AG09319 (cell line): ENCODE measurements at regions not wholly inside any gene's neighbourhood (a gene's known extent, or its start where the extent isn't known, plus 50 kb on each side); places are given as distances from the start of the nearest gene placed in this dataset.
"Not testable (repeated sequence)": the region's sequence is repeated elsewhere in the genome, so short reads cannot be mapped to it uniquely, and the experiment has no call there.

Experiments used
- DNase-seq: peaks from one replicate; pipeline ENCODE4 v3.0.0-alpha.2; 2010; ENCODE audit warnings: low read depth; ENCODE audit errors: extremely low read depth
- TF ChIP-seq, protein P1 (sequence below): IDR thresholded peaks from 2 replicates; pipeline ENCODE4 v1.5.1; 2011; ENCODE audit warnings: low read depth, mild to moderate bottlenecking, inconsistent platforms, low read length, moderate library complexity

DNA sequence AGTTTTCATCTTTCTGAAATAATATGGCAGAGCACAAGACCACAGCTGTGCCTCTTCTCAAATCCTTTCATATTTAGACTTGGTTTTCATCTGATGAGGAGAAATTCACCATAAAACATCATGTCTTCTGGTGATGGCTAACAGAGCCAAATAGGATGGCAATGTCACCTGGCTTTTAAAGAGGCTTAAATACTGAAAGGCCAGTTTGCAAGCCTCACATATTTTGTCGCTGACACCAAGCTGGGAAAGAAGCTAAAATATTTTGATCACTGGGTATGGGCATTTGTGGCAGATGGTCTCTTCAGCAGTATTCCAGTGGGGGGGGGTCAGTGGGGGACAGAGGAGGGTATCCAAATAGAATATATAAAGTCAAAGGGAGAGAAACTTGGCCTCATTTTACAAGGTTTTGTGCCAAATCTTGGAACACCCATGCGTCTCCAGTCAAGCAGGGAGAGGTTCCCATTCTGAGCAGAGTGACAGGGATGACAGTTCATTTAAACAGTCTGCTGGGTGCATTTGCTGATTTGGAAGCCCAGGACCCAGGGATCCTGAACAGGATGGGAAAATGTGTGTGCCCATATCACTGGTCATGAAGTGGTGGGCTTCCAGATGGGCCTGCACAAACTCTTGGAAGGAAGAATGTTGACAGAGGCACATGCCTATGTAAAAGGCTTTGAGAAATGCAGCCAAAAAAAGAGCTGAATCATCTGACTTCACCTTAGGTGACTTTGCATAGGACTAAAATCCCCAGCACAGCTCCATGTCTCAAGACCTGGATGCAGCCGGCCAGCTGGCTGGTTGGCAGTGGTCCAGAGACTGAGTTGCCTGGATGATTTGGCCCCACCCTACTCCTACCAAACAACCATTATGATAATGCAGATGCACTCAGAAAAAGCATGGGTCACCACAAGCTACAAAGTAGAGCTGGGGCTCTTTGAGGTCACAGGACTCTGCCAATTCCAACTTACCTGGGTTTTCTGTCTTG is 484.4 kb upstream of the NR3C2 start:
- TF ChIP-seq, protein P1, sequence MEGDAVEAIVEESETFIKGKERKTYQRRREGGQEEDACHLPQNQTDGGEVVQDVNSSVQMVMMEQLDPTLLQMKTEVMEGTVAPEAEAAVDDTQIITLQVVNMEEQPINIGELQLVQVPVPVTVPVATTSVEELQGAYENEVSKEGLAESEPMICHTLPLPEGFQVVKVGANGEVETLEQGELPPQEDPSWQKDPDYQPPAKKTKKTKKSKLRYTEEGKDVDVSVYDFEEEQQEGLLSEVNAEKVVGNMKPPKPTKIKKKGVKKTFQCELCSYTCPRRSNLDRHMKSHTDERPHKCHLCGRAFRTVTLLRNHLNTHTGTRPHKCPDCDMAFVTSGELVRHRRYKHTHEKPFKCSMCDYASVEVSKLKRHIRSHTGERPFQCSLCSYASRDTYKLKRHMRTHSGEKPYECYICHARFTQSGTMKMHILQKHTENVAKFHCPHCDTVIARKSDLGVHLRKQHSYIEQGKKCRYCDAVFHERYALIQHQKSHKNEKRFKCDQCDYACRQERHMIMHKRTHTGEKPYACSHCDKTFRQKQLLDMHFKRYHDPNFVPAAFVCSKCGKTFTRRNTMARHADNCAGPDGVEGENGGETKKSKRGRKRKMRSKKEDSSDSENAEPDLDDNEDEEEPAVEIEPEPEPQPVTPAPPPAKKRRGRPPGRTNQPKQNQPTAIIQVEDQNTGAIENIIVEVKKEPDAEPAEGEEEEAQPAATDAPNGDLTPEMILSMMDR: no peak
- DNase-seq: no peak

DNA sequence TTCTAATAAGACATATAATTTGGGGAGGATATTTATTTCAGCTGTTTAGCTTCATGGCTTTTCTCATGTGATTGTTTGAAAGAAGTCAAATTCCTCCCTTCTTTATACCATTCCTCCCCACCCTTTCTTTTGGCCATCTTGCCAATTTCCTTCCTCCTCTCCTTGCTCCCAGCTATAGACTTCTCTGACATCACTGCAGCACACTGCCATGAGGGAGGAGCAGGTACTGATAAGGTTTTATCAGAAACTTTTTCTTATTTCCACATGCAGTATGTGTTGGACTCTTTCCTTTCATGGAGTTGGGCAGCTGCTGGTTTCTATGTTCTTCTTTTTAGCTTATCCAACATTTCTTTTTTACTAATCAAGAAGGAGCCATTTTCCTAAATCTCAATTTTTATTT is 481.7 kb upstream of the NR3C2 start:
- TF ChIP-seq, protein P1: no peak
- no peak for DNase-seq

GRCh38 chr4:148922497-148922896 is 480.3 kb upstream of the NR3C2 start:
- TF ChIP-seq, protein P1: no peak
- no peak for DNase-seq

DNA sequence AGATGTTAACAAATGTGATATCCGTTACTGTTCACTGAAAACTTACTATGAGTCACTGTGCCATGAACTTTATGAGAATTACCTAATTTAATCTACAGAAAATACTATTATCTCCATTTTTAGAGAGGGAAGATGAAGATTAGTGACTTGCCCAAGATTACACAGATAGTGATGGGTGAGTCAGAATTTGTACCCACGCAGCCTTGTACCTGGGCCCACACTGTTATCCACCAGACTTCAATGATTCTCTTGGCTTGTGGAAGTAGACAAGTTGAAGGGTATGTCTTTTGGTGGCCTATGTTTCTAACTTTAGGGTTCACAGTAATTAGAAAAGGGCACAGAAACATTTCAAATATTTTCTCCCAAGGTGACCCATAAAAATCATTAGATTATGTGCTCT is 472.5 kb upstream of the NR3C2 start:
- no peak for DNase-seq
- TF ChIP-seq, protein P1: no peak

GRCh38 chr4:148914301-148914700 is 472.1 kb upstream of the NR3C2 start:
- TF ChIP-seq, protein P1: no peak

DNA sequence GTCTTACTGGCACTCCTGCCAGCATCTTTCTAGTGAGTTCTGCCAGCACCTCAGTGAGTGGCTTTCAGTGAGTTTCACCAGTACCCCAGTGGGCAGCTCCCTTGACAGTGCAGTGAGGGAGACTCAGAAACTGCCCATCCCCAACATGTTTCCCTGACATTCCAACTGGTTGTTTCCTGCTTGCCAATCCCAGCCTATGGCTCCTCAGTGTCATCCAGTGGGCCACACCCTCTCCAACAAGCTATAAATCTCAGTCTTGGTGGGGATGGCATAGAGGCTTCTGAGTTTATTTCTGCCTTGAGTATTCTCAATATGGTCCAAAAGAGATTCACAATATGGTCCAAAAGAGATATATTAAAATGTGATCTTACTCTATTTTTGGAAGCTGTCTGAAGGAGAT is 461.2 kb upstream of the NR3C2 start:
- TF ChIP-seq, protein P1: no peak
- DNase-seq: no peak

More at GRCh38 chr4:148914301-148914700, 472.1 kb upstream of the NR3C2 start:
- DNase-seq: no peak

GRCh38 chr4:148901075-148901705 is 459.0 kb upstream of the NR3C2 start:
- TF ChIP-seq, protein P1: no peak
- no peak for DNase-seq

GRCh38 chr4:148898139-148898538 is 455.9 kb upstream of the NR3C2 start:
- DNase-seq: not testable (repeated sequence)
